Stimulated activated naive CD8-positive, alpha-beta T cell treated with anti-CD3 and anti-CD28 coated beads, Interleukin-15, Interleukin-2, amounts not matched to agents 100 U/mL and 50 U/mL, for 24 hours (primary cell): ENCODE measurements at regions not wholly inside any gene's neighbourhood (a gene's known extent, or its start where the extent isn't known, plus 50 kb on each side); places are given as distances from the start of the nearest gene placed in this dataset.
A peak's percentile ranks its signal among the peaks of the same experiment; 100 is the strongest.

Experiments used
- ATAC-seq: fragments of 150-1000 bp; cut with Tn5 transposase; one replicate; pipeline ENCODE4 v1.10.0; 2021
- DNase-seq: peaks from one replicate; pipeline ENCODE4 v3.0.0; 2021

DNA sequence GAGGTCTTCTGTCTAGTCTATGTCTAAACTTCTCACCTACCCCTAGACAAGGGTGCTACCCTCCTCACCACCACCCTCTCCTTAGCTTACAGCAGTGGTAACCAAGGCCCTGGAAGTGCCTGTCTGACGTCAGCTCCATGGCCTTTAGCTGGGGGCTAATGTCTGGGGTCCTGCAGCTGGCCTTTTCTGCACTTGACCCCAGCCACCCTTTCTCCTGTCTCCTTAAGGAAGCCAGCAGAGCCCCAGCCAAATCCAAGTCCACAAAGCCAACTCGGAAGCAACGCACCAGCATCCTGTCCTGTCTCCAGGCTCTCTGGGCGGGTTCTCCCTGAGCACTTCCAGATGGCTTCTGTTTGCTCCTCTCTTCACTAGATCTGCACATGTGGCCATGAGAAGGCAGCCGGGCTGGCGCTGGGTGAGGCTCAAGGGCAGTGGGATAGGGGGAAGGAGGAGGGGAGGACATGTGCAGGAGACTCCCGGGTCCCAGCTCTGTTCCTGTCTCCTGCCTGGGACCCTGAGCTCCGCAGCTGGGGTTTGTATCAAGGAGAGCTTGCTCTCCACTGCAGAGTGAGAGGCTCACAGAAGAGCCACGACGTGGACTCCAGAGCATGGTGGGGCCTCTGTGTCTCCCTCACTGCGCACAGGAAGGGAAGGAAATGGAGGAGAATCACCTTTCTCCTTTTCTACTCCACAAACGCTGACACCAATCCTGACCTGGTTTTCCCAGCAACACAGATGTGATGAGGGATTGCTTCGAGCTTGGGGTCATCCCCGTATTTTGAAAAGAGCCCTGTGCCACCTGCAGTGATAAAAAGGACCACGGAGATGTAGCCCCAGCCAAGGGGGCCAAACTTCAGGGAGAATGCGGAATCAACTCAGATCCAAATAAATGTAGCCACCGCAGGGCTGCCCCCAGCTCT is 204.2 kb downstream of the USP12 start:
- DNase-seq (no peak), ATAC-seq (no peak)

- DNase-seq (no peak), ATAC-seq (no peak)
Observed at GRCh38 chr13:26966701-26967080, 204.9 kb downstream of the USP12 start.

GRCh38 chr13:26965952-26966700 is 205.5 kb downstream of the USP12 start:
- no peak for DNase-seq
- ATAC-seq: no peak

- DNase-seq (no peak), ATAC-seq (no peak)
Observed at GRCh38 chr13:26964278-26965250, 204.0 kb upstream of the GPR12 start.

DNA sequence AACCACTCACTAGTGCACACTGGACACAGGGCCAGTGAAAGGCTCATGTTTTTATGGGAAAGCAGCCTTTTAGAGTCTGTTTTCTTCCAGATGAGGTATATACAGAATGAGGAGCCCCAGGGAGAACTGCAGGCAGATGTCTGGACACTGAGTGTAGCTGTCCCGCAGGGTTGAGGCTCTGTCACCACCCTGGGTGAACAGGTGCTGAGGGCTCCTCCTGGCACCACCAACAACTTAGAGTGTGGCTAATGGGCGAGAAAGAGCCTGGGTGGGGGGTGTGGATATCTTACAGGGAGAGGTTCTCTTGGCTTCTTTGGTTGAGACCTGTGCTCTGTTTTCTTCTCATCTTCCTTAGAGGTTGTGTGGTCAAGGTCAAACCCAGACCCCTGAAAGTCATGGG is 202.1 kb upstream of the GPR12 start:
- DNase-seq (no peak), ATAC-seq (no peak)

GRCh38 chr13:26961890-26962615 is 201.5 kb upstream of the GPR12 start:
- no peak for ATAC-seq

GRCh38 chr13:26957182-26957581 is 196.6 kb upstream of the GPR12 start:
- DNase-seq (no peak), ATAC-seq (no peak)

More at GRCh38 chr13:26961890-26962615, 201.5 kb upstream of the GPR12 start:
- no peak for DNase-seq

GRCh38 chr13:26956522-26957142 is 196.0 kb upstream of the GPR12 start:
- DNase-seq (no peak), ATAC-seq (no peak)

DNA sequence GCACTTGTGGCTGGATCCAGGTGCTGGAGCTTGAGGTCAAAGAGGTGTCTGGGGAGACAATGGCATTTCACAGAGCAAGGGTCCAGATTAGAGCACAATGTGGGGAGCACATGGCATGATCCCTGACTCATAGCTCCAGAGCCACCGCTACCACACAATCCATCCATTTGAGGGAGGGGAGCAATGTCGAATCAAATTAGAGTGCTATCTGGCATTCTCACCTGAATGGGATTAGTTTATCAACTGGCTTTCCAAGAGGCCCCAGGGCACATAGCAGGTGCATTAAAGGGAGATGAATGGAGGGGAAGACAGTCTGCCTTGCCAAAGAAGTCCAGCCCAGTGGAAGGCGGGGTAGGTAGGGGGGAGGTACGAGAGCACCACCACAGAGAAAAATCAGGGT is 194.4 kb upstream of the GPR12 start:
- no peak for ATAC-seq
- no peak for DNase-seq

DNA sequence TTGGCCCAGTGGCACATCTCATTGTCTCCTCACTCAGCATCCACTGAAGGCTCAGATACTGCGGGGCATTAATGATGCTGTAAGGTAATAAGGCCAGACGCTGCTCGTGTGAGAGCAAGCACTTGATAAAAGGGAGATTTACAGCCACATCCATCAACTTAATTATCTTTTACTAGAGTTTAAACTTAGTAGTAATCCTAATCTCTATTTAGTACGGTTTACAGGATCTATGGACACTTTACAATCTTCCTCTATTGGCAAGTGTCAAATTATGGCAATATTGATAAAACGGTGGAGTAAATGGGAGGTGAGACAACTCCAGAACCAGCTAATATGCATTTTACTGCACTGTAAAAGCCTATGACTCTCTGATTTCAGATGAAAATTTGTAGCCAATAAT is 192.7 kb upstream of the GPR12 start:
- DNase-seq (no peak), ATAC-seq (no peak)

DNA sequence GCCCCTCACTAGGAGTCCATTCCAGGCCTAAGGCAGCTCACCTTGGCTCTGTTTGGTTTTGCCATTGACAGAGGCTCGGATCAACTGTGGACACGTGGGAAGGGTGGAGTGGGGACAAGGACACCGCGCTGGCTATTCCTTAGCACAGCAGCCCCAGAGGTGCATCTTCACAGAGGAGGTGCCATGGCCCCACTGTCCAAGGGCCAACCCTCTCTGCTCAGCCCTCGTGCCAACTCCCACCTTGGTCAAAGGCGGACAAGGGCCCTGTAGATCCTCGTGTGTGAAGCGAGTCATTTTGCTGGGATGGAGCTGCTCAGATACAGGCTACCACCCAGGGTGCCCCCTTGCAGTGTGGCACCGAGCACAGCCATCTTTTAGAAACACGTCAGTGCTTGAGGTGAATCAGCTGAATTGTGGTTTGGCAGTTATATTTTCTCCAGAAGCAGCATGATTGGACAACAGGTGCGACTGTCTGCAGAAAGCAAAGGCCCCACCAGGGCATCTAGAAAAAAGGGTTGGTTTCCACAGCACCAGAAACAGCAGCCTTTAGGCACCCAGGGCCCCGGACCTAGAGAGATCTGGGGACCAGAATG is 192.1 kb upstream of the GPR12 start:
- DNase-seq: no peak
- ATAC-seq: no peak

- no peak for ATAC-seq
- DNase-seq: no peak
Observed at GRCh38 chr13:26951581-26952177, 191.1 kb upstream of the GPR12 start.

- DNase-seq: no peak
- no peak for ATAC-seq
Observed at GRCh38 chr13:26950968-26951367, 190.4 kb upstream of the GPR12 start.

- no peak for ATAC-seq
- no peak for DNase-seq
Observed at GRCh38 chr13:26950546-26950945, 190.0 kb upstream of the GPR12 start.

- no peak for ATAC-seq
- no peak for DNase-seq
Observed at GRCh38 chr13:26949701-26950502, 189.3 kb upstream of the GPR12 start.

DNA sequence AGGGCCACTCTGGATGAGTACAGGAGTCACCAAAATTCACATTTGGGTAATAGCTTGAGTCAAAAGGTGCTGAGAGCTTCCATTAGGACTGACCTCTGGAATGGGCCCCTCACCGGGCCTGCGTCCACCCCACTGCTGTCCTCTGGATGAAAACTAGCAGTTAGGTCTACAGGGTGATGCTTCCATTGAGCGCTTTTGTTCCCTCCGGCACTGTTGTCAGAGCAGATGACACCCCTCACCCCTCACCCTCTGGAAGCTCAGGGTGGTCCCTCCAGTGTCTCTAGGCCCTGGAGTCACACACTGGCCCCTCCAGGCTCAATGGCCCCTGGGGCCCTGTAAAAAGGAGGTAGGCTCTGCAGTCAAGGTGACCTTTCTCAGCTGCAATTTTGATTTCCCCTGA is 187.8 kb upstream of the GPR12 start:
- DNase-seq (no peak), ATAC-seq (no peak)

- peak; percentile 56 for ATAC-seq
- no peak for DNase-seq
Observed at GRCh38 chr13:26946684-26947343, 186.2 kb upstream of the GPR12 start.

DNA sequence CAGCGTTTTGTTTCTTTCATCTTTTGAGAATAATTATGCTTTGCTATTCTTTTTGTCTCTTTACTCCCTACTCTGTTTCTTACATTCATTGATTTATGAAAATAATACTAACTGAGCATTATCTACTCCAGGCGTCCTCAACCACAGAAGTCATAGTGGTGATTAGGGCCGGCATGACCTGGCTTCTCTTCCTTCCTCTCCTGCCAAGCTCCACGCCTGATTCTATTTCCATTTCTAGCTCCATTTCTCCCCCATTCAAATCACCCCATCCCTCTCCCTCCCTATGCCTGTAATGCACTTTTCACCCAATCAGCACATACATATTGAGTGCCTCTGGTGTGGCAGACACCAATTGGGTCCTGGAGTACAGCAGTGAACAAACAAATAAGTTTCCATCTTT is 183.2 kb upstream of the GPR12 start:
- no peak for DNase-seq
- no peak for ATAC-seq

DNA sequence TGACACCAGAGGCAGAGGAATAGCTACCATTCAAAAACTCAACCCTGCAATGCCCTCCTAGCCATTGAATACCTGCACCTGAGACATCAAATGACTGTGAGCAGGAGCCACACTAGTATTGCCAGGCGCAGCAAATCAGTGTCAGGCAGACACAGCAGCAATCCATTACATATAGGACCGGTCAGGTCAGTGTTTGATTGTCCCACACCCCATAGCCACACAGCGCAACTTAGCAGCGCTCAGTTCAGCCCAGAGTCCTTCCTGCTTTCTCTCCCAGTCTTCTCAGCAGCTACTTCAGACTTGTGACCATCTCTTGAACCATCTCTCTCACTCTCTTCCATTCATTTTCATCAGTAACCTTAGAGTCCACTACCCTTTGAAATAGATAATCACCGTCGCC is 181.6 kb upstream of the GPR12 start:
- DNase-seq: no peak
- ATAC-seq: no peak
